Trophoblast cell (in vitro differentiated cells and primary cell): ENCODE measurements at regions not wholly inside any gene's neighbourhood (a gene's known extent, or its start where the extent isn't known, plus 50 kb on each side); places are given as distances from the start of the nearest gene placed in this dataset.

Experiments
- DNase-seq, 2 donors: peaks; one replicate each; pipeline ENCODE4 v3.0.0-alpha.2; 2016
- H2AFZ ChIP-seq: 2 replicates; pipeline ENCODE4 v1.6.1; 2013; ENCODE audit warnings: low read length, moderate library complexity, mild to moderate bottlenecking; ENCODE audit not compliant: insufficient read depth, poor library complexity
- H2AK5ac ChIP-seq: 2 replicates; pipeline ENCODE4 v1.6.1; 2013; ENCODE audit warnings: mild to moderate bottlenecking, low read length
- H2BK120ac ChIP-seq: 2 replicates; pipeline ENCODE4 v1.6.1; 2013; ENCODE audit warnings: low read length, mild to moderate bottlenecking, moderate library complexity; ENCODE audit not compliant: insufficient read depth, poor library complexity
- H2BK12ac ChIP-seq: 2 replicates; pipeline ENCODE4 v1.6.1; 2013; ENCODE audit warnings: mild to moderate bottlenecking, low read length, moderate library complexity
- H2BK5ac ChIP-seq: 2 replicates; pipeline ENCODE4 v1.6.1; 2013; ENCODE audit warnings: low read length, low read depth, moderate library complexity, mild to moderate bottlenecking; ENCODE audit not compliant: poor library complexity
- H3K14ac ChIP-seq: 2 replicates; pipeline ENCODE4 v1.6.1; 2013; ENCODE audit warnings: mild to moderate bottlenecking, low read length
- H3K18ac ChIP-seq: 2 replicates; pipeline ENCODE4 v1.6.1; 2013; ENCODE audit warnings: mild to moderate bottlenecking, low read length
- H3K23ac ChIP-seq: 2 replicates; pipeline ENCODE4 v1.6.1; 2013; ENCODE audit warnings: low read length
- H3K27ac ChIP-seq: 2 replicates; pipeline ENCODE4 v1.5.1; 2013; ENCODE audit warnings: low read depth, mild to moderate bottlenecking, inconsistent platforms, low read length, moderate library complexity
- H3K27me3 ChIP-seq: 2 replicates; pipeline ENCODE4 v1.6.1; 2013; ENCODE audit warnings: inconsistent platforms, mild to moderate bottlenecking, low read length, moderate library complexity; ENCODE audit not compliant: insufficient read depth
- H3K36me3 ChIP-seq, 2 experiments: 1 replicate in 1 of 2; 2 replicates in 1 of 2; pipeline ENCODE4 v1.6.1; 2013; ENCODE audit warnings: low read length in 2 of 2, mild to moderate bottlenecking in 2 of 2, moderate library complexity in 1 of 2; ENCODE audit not compliant: insufficient read depth in 2 of 2, control insufficient read depth in 1 of 2
- H3K4ac ChIP-seq: 2 replicates; pipeline ENCODE4 v1.6.1; 2013; ENCODE audit warnings: low read depth, mild to moderate bottlenecking, low read length, moderate library complexity
- H3K4me1 ChIP-seq, 2 experiments: 1 replicate in 1 of 2; 2 replicates in 1 of 2; pipeline ENCODE4 v1.6.1; 2013; ENCODE audit warnings: low read length in 2 of 2, mild to moderate bottlenecking in 2 of 2, moderate library complexity in 1 of 2; ENCODE audit not compliant: insufficient read depth in 2 of 2, control insufficient read depth in 1 of 2
- H3K4me2 ChIP-seq: 2 replicates; pipeline ENCODE4 v1.6.1; 2013; ENCODE audit warnings: inconsistent platforms, mild to moderate bottlenecking, low read length, moderate library complexity
- H3K4me3 ChIP-seq: 2 replicates; pipeline ENCODE4 v1.5.1; 2013; ENCODE audit warnings: mild to moderate bottlenecking, low read depth, low read length, inconsistent platforms
- H3K79me1 ChIP-seq: one replicate; pipeline ENCODE4 v1.6.1; 2013; ENCODE audit warnings: low read length
- H3K79me2 ChIP-seq: 2 replicates; pipeline ENCODE4 v1.6.1; 2013; ENCODE audit warnings: low read length, mild to moderate bottlenecking; ENCODE audit not compliant: control insufficient read depth, insufficient read depth, poor library complexity
- H3K9ac ChIP-seq: 2 replicates; pipeline ENCODE4 v1.6.1; 2013; ENCODE audit warnings: mild to moderate bottlenecking, low read length
- H3K9me3 ChIP-seq: 2 replicates; pipeline ENCODE4 v1.6.1; 2013; ENCODE audit warnings: low read depth, mild to moderate bottlenecking, control low read depth, inconsistent platforms, low read length; ENCODE audit not compliant: insufficient read depth
- H4K12ac ChIP-seq: 2 replicates; pipeline ENCODE4 v1.6.1; 2013; ENCODE audit warnings: low read depth, mild to moderate bottlenecking, low read length, moderate library complexity
- H4K8ac ChIP-seq: 2 replicates; pipeline ENCODE4 v1.6.1; 2013; ENCODE audit warnings: low read depth, mild to moderate bottlenecking, low read length, moderate library complexity
- H4K91ac ChIP-seq: one replicate; pipeline ENCODE4 v1.6.1; 2013; ENCODE audit warnings: low read depth, mild to moderate bottlenecking, low read length, moderate library complexity
- WGBS: extraction: QIAGEN DNeasy Blood & Tissue Kit; methylation state at CpG from one replicate; pipeline ENCODE4 v1.1.7; 2013; ENCODE audit warnings: missing lambda C conversion rate; ENCODE audit not compliant: insufficient read length, insufficient coverage; ENCODE audit errors: extremely low coverage; 5-methylcytosine and 5-hydroxymethylcytosine counted together

DNA sequence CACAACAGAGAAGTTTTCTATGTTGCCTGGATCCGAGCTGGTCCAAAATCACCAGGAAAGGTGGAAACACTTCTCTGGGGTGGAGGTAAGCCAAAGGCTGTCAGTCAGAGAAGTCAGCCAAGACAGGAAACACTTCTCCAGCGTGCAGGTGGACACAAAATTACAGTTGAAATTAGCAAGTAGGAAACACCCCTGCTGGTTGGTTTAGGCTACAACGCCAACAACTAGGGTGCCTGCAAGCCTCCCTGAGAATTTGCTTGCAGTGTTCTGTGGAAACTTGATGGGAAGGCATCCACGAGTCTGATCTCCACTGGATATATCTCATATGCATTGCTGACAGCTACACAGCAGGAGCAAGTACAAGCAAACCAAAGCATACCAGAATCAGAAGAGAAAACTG is 600.5 kb downstream of the RERGL start:
- H4K12ac ChIP-seq: no peak overlapping the region
- no peak overlapping the region for H4K91ac ChIP-seq
- H3K79me1 ChIP-seq: no peaks in the 10 kb centered on the region
- no peak overlapping the region for H3K4me3 ChIP-seq
- no peak overlapping the region for H2BK12ac ChIP-seq
- H3K27ac ChIP-seq: no peak overlapping the region
- no peak overlapping the region for H3K9ac ChIP-seq
- H3K4ac ChIP-seq: no peak overlapping the region
- no peaks in the 10 kb centered on the region for H3K27me3 ChIP-seq
- H2BK120ac ChIP-seq: no peak overlapping the region
- H4K8ac ChIP-seq: no peak overlapping the region
- no peak overlapping the region for H3K4me2 ChIP-seq
- H3K4me1 ChIP-seq: no peaks in the 10 kb centered on the region
- DNase-seq: no peak
- no peaks in the 10 kb centered on the region for H3K36me3 ChIP-seq
- no peak overlapping the region for H2AFZ ChIP-seq
- no peaks in the 10 kb centered on the region for H3K9me3 ChIP-seq
- H2BK5ac ChIP-seq: no peak overlapping the region
- WGBS: no CpG with 5 or more reads among the region's 4 CpGs
- H2AK5ac ChIP-seq: no peak overlapping the region
- H3K18ac ChIP-seq: no peak overlapping the region
- no peak overlapping the region for H3K14ac ChIP-seq
- no peak overlapping the region for H3K23ac ChIP-seq
- H3K79me2 ChIP-seq: no peaks in the 10 kb centered on the region

GRCh38 chr12:17478908-17479673 is 610.9 kb downstream of the RERGL start:
- Histone ChIP-seq H3K79me2 (no peaks in the 10 kb centered on the region), H3K36me3 (no peaks in the 10 kb centered on the region), H3K4me3 (no peak overlapping the region), H3K4me2 (no peak overlapping the region), H3K27me3 (no peaks in the 10 kb centered on the region), H3K9me3 (peaks cover 3% of the 10 kb centered on the region), H3K4ac (no peak overlapping the region), H4K12ac (no peak overlapping the region), H3K27ac (no peak overlapping the region), H4K8ac (no peak overlapping the region), H2AK5ac (no peak overlapping the region), H2BK5ac (no peak overlapping the region), H2BK120ac (no peak overlapping the region), H3K14ac (no peak overlapping the region), H3K79me1 (no peaks in the 10 kb centered on the region), H3K18ac (no peak overlapping the region), H3K9ac (no peak overlapping the region), H3K4me1 (no peaks in the 10 kb centered on the region), H2AFZ (no peak overlapping the region), H3K23ac (no peak overlapping the region), H2BK12ac (no peak overlapping the region), H4K91ac (no peak overlapping the region)
- WGBS: no CpG with 5 or more reads among the region's 8 CpGs
- no peak for DNase-seq

- Histone ChIP-seq H3K4me1 (no peaks in the 10 kb centered on the region), H3K9me3 (no peaks in the 10 kb centered on the region), H3K18ac (no peak overlapping the region), H3K4me2 (no peak overlapping the region), H3K9ac (no peak overlapping the region), H3K4ac (no peak overlapping the region), H3K14ac (no peak overlapping the region), H4K12ac (no peak overlapping the region), H3K27ac (no peak overlapping the region), H2BK12ac (no peak overlapping the region), H3K79me1 (no peaks in the 10 kb centered on the region), H4K8ac (no peak overlapping the region), H2AK5ac (no peak overlapping the region), H2BK5ac (no peak overlapping the region), H3K27me3 (no peaks in the 10 kb centered on the region), H4K91ac (no peak overlapping the region), H3K79me2 (no peaks in the 10 kb centered on the region), H2BK120ac (no peak overlapping the region), H2AFZ (no peak overlapping the region), H3K36me3 (no peaks in the 10 kb centered on the region), H3K23ac (no peak overlapping the region), H3K4me3 (no peak overlapping the region)
- no CpG with 5 or more reads among the region's 12 CpGs for WGBS
- no peak for DNase-seq
Observed at GRCh38 chr12:17470460-17470859, 619.5 kb downstream of the RERGL start.

- Histone ChIP-seq H3K4ac (no peak overlapping the region), H3K4me3 (no peak overlapping the region), H4K12ac (no peak overlapping the region), H3K79me2 (no peaks in the 10 kb centered on the region), H2BK120ac (no peak overlapping the region), H3K79me1 (no peaks in the 10 kb centered on the region), H3K9me3 (no peaks in the 10 kb centered on the region), H2BK5ac (no peak overlapping the region), H2AK5ac (no peak overlapping the region), H3K4me2 (no peak overlapping the region), H2BK12ac (no peak overlapping the region), H3K36me3 (no peaks in the 10 kb centered on the region), H3K27ac (no peak overlapping the region), H4K91ac (no peak overlapping the region), H3K27me3 (no peaks in the 10 kb centered on the region), H4K8ac (no peak overlapping the region), H3K4me1 (no peaks in the 10 kb centered on the region), H3K14ac (no peak overlapping the region), H3K18ac (no peak overlapping the region), H2AFZ (no peak overlapping the region), H3K9ac (no peak overlapping the region), H3K23ac (no peak overlapping the region)
- no CpG with 5 or more reads among the region's 2 CpGs for WGBS
- peak in 1 of 2 donors; percentile 31 for DNase-seq
Observed at GRCh38 chr12:17459214-17459613, 630.8 kb downstream of the RERGL start.
